T-helper 17 cell (primary cell): ENCODE measurements at regions not wholly inside any gene's neighbourhood (a gene's known extent, or its start where the extent isn't known, plus 50 kb on each side); places are given as distances from the start of the nearest gene placed in this dataset.
"Not testable (repeated sequence)": the region's sequence is repeated elsewhere in the genome, so short reads cannot be mapped to it uniquely, and the experiment has no call there.

Experiments
- ATAC-seq: fragments of 150-1000 bp; cut with Tn5 transposase; 2 replicates; pipeline ENCODE4 v1.10.0; 2021; ENCODE audit warnings: mild to moderate bottlenecking, moderate library complexity
- DNase-seq, 3 donors: peaks; one replicate each; pipeline versions ENCODE4 v3.0.0 to v3.0.0-alpha.2; 2020 to 2021
- H3K9me3 ChIP-seq: one replicate; pipeline ENCODE4 v1.7.0; 2013; ENCODE audit warnings: low read length, mild to moderate bottlenecking; ENCODE audit not compliant: control insufficient read depth, poor library complexity, severe bottlenecking
- H3K27ac Mint-ChIP-seq: one replicate; pipeline ENCODE4 v1.8.0; 2022; ENCODE audit warnings: mild to moderate bottlenecking, moderate library complexity, mixed read lengths
- H3K27me3 Mint-ChIP-seq: one replicate; pipeline ENCODE4 v1.8.0; 2022; ENCODE audit warnings: mixed read lengths
- H3K36me3 Mint-ChIP-seq: one replicate; pipeline ENCODE4 v1.8.0; 2022; ENCODE audit warnings: low read depth, mixed read lengths
- H3K4me1 Mint-ChIP-seq: one replicate; pipeline ENCODE4 v1.8.0; 2022; ENCODE audit warnings: mild to moderate bottlenecking, mixed read lengths
- H3K4me3 Mint-ChIP-seq: one replicate; pipeline ENCODE4 v1.8.0; 2022; ENCODE audit warnings: mild to moderate bottlenecking, moderate library complexity, mixed read lengths

DNA sequence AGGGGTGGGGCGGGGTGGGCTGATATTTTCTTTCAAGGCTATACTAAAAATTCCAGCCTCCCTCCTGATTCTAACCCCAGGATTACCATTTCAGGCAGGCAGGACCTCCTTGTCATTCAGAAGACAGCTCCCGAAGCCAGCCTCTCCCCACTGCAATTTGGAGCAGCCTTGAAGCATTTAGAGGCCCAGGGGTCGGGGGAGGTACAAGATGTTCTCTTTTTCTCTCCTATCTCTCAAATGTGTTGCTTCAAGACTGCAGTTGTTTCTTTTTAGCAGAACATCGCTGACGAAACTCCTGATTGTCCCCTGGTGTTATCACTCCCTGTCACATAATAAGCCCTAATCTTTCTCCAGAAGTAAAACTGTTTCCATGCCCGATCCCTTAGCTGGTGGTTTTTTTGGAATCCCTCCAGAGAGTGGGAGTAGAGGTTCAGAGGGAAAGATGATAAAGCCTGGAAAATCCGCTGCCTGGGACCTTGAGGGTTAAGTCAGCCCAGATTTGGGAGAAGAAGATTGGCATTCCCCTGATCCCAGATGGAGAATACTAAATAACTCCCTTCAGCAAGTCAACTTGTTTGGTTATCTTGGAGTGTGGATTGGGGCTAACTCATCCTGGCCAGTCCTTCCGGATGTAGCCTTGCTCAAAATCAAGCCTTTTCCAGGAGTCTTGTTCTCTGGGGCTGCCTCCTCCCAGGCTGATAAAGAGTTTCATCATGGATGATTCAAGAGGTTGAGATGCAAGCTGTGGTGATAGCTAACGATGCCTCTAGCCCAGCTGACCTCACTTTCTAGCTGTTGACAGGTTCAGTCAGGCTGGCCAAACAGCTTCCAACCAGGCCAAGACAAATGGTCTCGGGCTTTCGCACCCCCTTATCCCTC lies 71.3 kb downstream of the SOX9 start:
- ATAC-seq (no peak), DNase-seq (no peak)
- Mint-ChIP-seq H3K27ac (no peak overlapping the region), H3K36me3 (no peaks in the 10 kb centered on the region), H3K27me3 (no peaks in the 10 kb centered on the region), H3K4me3 (no peak overlapping the region), H3K4me1 (no peaks in the 10 kb centered on the region)
- no peaks in the 10 kb centered on the region for H3K9me3 ChIP-seq

DNA sequence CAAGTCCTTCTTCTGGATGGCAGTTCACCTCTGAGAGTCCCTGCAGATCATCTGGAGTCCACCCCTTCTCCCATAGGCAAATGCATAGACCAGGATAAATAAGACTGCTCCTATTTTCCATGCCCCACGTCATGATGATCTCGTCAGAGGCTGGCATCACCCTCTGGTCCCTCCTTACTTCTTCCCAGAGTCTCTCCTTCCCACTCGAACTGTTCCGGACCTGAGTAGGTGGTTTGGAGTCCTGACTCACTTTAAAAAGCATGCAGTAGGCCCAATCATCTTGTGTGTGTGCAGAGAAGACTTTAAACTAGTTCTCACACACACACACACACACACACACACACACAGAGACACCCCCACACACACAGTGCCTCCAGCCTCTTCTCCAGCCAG lies 72.0 kb downstream of the SOX9 start:
- DNase-seq = no peak
- no peak for ATAC-seq
- H3K27ac Mint-ChIP-seq = no peak overlapping the region

DNA sequence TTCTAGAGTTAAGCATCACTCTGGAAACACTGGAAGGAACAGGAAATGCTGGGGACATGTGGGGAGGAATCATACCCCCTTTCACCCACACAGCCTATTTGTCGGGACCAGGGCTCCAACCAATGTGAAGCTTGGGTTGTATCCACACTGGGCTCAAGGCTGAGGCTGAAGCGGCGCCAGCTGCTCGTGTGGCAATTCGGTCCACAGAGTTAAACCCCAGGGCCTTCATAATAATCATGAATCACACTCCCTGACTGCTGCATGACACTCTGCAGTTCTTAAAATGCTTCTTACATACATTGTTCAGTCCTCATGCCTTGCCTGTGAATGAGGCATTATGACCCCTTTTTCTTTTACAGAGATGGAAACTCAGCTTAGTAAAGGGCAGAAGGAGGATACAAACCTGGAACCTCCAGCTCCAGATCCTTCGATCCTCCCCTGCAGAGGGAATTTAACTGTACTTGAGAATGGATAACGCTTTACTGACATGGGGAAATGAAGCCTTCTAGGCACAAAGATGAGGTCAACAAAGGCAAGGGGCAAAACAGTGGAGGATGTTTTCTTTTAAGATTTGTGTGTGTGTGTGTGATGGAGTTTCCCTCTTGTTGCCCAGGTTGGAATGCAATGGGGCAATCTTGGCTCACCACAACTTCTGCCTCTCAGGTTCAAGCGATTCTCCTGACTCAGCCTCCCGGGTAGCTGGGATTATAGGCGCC lies 72.7 kb downstream of the SOX9 start:
- no peaks in the 10 kb centered on the region for H3K9me3 ChIP-seq
- Mint-ChIP-seq H3K4me3 (no peak overlapping the region), H3K27ac (no peak overlapping the region), H3K36me3 (no peaks in the 10 kb centered on the region), H3K27me3 (no peaks in the 10 kb centered on the region), H3K4me1 (no peaks in the 10 kb centered on the region)
- ATAC-seq (no peak), DNase-seq (no peak)

More for the DNA sequence above, 72.0 kb downstream of the SOX9 start:
- H3K36me3 Mint-ChIP-seq = no peaks in the 10 kb centered on the region
- H3K9me3 ChIP-seq = no peaks in the 10 kb centered on the region
- H3K4me1 Mint-ChIP-seq = no peaks in the 10 kb centered on the region
- H3K4me3 Mint-ChIP-seq = no peak overlapping the region
- no peaks in the 10 kb centered on the region for H3K27me3 Mint-ChIP-seq

DNA sequence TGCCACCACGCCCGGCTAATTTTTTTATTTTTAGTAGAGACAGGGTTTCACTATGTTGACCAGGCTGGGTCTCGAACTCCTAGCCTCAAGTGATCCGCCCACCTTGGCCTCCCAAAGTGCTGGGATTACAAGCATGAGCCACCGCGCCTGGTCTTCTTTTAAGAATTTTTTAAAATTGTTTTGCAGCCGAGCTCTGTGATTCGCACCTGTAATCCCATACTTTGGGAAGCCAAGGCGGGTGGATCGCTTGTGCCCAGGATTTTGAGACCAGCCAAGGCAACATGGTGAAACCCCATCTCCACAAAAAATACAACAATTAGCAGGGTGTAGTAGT lies 73.3 kb downstream of the SOX9 start:
- not testable (repeated sequence) for H3K9me3 ChIP-seq, H3K4me3 Mint-ChIP-seq, H3K27me3 Mint-ChIP-seq, H3K27ac Mint-ChIP-seq, DNase-seq, H3K36me3 Mint-ChIP-seq, ATAC-seq, H3K4me1 Mint-ChIP-seq

DNA sequence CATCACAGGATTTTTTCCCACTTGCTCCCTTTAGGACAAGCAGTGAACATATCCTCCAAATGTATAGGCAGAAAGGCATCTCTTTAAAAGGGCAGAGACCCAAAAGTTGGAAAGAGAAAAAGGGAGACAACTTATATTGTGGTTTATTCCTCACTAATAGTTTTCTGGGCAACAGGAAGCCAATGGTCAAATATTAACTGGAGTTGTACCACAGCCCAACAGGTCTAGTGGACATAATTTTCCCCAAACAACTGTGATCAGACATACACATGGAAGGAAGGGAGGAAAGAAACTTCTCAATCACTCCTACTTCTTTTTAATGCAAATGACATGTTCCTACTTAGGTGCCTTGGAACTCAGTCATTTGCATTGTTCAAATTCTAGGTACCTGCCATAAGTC lies 78.4 kb downstream of the SOX9 start:
- DNase-seq = no peak
- no peaks in the 10 kb centered on the region for H3K4me1 Mint-ChIP-seq
- H3K27ac Mint-ChIP-seq = no peak overlapping the region
- H3K4me3 Mint-ChIP-seq = no peak overlapping the region
- no peaks in the 10 kb centered on the region for H3K27me3 Mint-ChIP-seq
- no peak for ATAC-seq
- no peaks in the 10 kb centered on the region for H3K9me3 ChIP-seq
- H3K36me3 Mint-ChIP-seq = no peaks in the 10 kb centered on the region

DNA sequence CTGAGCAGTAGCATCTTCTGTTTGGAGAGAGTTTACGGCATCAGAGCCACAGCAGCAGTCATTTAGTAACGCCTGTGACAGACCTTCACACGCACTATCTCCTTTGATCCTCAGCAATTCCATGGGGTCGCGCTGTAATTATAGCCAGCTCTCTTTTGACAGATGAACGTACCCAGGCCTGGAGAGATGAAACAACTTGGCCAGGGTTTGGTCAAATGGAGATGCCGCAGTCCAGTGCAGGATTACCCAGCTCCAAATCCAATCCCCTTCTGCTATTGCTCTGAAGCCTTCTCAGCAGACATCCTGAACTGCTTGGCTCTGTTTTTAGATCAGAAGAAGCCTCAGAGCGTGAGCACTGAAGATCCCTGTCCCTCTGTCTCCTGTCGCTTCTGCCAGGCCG lies 83.9 kb downstream of the SOX9 start:
- Mint-ChIP-seq H3K4me1 (no peaks in the 10 kb centered on the region), H3K4me3 (no peak overlapping the region), H3K27ac (no peak overlapping the region), H3K36me3 (no peaks in the 10 kb centered on the region), H3K27me3 (no peaks in the 10 kb centered on the region)
- ATAC-seq = no peak
- H3K9me3 ChIP-seq = no peaks in the 10 kb centered on the region
- no peak for DNase-seq

DNA sequence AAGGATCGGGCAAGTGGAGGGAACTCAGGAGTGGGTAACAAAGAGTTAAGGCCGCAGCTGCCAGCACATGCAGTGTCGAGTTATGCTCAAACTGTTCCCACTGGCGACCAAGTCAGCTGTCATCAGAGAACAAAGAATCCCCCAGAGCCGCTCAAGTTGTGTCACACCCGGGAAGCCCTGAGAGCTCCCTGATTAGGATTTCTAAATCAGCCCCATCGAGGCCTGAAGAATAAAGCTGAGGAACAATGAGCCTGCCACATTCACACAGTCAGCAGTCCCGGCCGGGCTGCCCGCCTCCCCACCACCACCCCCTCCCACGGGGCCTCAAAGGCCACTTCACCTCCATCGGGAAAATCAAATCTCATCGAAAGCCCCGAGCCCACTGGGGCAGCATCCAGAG lies 84.5 kb downstream of the SOX9 start:
- no peaks in the 10 kb centered on the region for H3K9me3 ChIP-seq
- Mint-ChIP-seq H3K36me3 (no peaks in the 10 kb centered on the region), H3K4me3 (no peak overlapping the region), H3K27ac (no peak overlapping the region), H3K4me1 (no peaks in the 10 kb centered on the region), H3K27me3 (no peaks in the 10 kb centered on the region)
- ATAC-seq = no peak
- DNase-seq = no peak

DNA sequence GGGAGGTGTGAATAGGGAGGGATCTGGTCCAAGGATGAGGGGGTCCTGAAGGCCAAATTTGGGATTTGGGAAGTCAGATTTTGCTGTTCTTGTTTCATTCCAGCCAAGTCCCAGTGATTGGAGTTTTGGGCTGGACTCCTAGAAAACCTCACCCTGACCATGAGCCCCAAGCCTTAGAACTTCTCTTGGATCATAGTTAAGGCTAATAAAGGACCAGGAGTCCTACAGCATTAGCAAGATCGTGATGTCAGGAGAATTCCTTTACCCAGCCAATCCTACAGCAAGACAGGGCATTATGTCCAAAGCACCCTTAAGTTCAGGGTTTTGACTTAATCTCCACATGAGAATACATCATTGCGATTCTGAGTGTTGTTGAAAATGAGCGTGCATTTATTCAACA lies 85.0 kb downstream of the SOX9 start:
- H3K4me3 Mint-ChIP-seq = no peak overlapping the region

DNA sequence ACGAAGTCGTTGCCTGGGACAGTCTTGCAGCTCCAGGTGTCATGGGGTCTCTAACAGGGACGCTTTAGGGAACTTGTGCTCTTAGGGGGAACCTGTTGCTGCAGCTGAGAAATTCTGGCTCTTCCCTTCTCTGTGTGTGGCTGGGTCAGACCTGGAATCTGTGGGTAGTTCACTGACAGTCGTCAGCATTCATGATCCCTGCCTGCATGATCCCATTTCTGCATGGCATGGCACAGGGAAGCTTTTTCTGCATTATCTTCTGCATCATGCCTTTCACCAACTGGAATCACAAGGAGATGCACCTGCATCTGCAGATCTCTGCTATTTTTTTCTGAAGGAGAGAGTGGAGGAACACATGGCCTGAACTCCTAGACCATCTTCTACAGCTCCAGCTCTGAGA lies 85.6 kb downstream of the SOX9 start:
- Mint-ChIP-seq H3K4me1 (no peaks in the 10 kb centered on the region), H3K36me3 (no peaks in the 10 kb centered on the region), H3K27me3 (no peaks in the 10 kb centered on the region), H3K4me3 (no peak overlapping the region), H3K27ac (no peak overlapping the region)
- no peak for ATAC-seq
- H3K9me3 ChIP-seq = no peaks in the 10 kb centered on the region
- DNase-seq = no peak

More for the DNA sequence above, 85.0 kb downstream of the SOX9 start:
- no peak overlapping the region for H3K27ac Mint-ChIP-seq
- DNase-seq = no peak
- ATAC-seq = no peak
- H3K4me1 Mint-ChIP-seq = no peaks in the 10 kb centered on the region
- H3K36me3 Mint-ChIP-seq = no peaks in the 10 kb centered on the region
- H3K9me3 ChIP-seq = no peaks in the 10 kb centered on the region
- no peaks in the 10 kb centered on the region for H3K27me3 Mint-ChIP-seq

DNA sequence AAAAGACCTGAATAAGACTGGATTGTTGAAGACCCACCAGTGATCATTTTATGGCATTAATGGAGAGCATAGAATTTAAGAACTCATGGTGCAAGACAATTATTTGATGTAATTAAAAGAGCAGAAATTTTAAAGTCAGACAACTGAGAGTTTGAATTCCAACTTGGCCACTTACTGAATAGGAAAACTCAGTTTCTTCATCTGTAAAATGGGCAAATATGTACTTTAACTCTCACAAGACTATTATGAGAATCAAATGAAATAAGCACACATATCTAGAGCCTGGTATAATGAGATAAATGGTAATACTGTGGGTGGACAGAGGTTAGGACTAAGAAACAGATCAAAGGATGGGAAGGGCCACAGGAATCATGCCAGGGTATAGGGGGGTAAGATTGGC lies 88.0 kb downstream of the SOX9 start:
- H3K36me3 Mint-ChIP-seq = no peaks in the 10 kb centered on the region
- no peak for ATAC-seq

DNA sequence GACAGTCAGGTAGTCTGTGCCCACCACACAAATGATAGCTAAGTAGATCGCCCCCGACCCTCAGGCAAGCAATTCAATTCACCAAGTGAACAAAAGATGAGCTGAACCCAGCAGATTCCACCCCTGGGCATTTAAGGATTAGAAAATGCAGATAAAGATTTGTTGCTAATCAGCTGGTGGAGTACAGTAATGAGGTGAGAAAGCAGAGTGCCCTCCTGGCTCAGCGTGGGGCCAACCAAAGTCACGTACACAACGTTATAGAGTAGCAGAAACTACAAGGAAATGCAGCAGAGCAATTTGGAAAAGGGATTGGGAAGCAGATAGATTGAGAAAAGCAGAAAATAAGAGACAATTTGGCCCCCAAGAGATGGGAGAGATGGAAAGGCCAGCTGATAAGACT lies 91.2 kb downstream of the SOX9 start:
- Mint-ChIP-seq H3K4me1 (no peaks in the 10 kb centered on the region), H3K4me3 (no peak overlapping the region), H3K27ac (no peak overlapping the region), H3K36me3 (no peaks in the 10 kb centered on the region), H3K27me3 (no peaks in the 10 kb centered on the region)
- DNase-seq (no peak), ATAC-seq (no peak)
- H3K9me3 ChIP-seq = no peaks in the 10 kb centered on the region

More for the DNA sequence above, 88.0 kb downstream of the SOX9 start:
- no peaks in the 10 kb centered on the region for H3K4me1 Mint-ChIP-seq
- H3K9me3 ChIP-seq = no peaks in the 10 kb centered on the region
- DNase-seq = no peak
- H3K27ac Mint-ChIP-seq = no peak overlapping the region
- no peaks in the 10 kb centered on the region for H3K27me3 Mint-ChIP-seq
- H3K4me3 Mint-ChIP-seq = no peak overlapping the region

DNA sequence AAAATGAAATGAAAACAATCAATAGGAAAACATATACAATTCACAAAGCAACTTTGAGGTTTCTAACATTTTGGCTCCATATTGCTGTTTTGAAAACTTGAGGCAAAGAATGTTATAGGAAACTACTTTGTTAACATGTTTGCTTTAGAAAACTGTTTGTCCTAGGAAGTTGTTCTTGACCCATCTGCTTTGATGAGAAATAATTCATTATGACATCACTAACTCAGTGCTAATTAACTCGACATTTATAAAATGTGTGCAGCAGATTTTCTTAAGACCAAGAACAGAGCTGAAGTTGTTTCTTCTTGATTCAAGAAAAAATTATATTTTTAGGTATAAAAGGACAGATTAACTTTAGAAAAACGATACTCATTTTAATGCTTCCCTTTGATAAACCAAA lies 94.7 kb downstream of the SOX9 start:
- Mint-ChIP-seq H3K36me3 (no peaks in the 10 kb centered on the region), H3K27me3 (peaks cover 33% of the 10 kb centered on the region), H3K4me3 (no peak overlapping the region), H3K4me1 (no peaks in the 10 kb centered on the region), H3K27ac (no peak overlapping the region)
- no peak for ATAC-seq
- H3K9me3 ChIP-seq = no peaks in the 10 kb centered on the region
- DNase-seq = no peak

DNA sequence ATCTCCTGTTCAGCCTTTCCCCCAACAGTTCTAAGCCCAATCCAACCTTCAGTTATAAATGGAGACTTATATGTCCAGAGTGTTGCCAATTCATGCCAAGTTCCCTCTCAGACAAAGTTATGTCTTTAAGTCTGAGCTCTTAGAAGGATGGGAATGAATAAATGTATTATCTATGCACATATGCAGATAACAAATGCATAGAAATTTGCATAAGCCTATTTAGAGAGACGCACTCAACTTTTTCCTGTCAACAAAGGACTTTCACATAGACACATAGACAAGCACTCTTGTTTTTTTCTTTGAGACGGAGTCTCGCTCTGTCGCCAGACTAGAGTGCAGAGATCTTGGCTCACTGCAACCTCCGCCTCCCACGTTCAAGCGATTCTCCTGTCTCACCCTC lies 95.1 kb downstream of the SOX9 start:
- peaks cover 37% of the 10 kb centered on the region for H3K27me3 Mint-ChIP-seq
- no peaks in the 10 kb centered on the region for H3K9me3 ChIP-seq
- no peak overlapping the region for H3K4me3 Mint-ChIP-seq
- ATAC-seq = no peak
- peaks cover 2% of the 10 kb centered on the region for H3K4me1 Mint-ChIP-seq
- H3K27ac Mint-ChIP-seq = no peak overlapping the region
- H3K36me3 Mint-ChIP-seq = no peaks in the 10 kb centered on the region
- no peak for DNase-seq
